DMS 273 treated with DMSO at 0.1 percent for 48 hours (cell line): ENCODE measurements at regions not wholly inside any gene's neighbourhood (a gene's known extent, or its start where the extent isn't known, plus 50 kb on each side); places are given as distances from the start of the nearest gene placed in this dataset.
"Not testable (repeated sequence)": the region's sequence is repeated elsewhere in the genome, so short reads cannot be mapped to it uniquely, and the experiment has no call there.

Source experiments
- DNase-seq: peaks from one replicate; lab custom pipeline; 2025; lab: John Stamatoyannopoulos, UW

GRCh38 chr14:30160608-30161007 lies 233.0 kb upstream of the PRKD1 start:
- no peak for DNase-seq

- no peak for DNase-seq
Measured at GRCh38 chr14:30162066-30162465, 234.4 kb upstream of the PRKD1 start.

GRCh38 chr14:30165255-30165654 lies 237.6 kb upstream of the PRKD1 start:
- DNase-seq = no peak

- DNase-seq = no peak
Measured at GRCh38 chr14:30177781-30178180, 250.1 kb upstream of the PRKD1 start.

GRCh38 chr14:30179381-30180130 lies 251.9 kb upstream of the PRKD1 start:
- DNase-seq = no peak

GRCh38 chr14:30180219-30180618 lies 252.6 kb upstream of the PRKD1 start:
- DNase-seq = no peak

GRCh38 chr14:30185832-30186231 lies 258.2 kb upstream of the PRKD1 start:
- no peak for DNase-seq

GRCh38 chr14:30191639-30192279 lies 264.1 kb upstream of the PRKD1 start:
- DNase-seq = no peak

GRCh38 chr14:30193101-30193500 lies 265.5 kb upstream of the PRKD1 start:
- no peak for DNase-seq

- no peak for DNase-seq
Measured at GRCh38 chr14:30193845-30194501, 266.3 kb upstream of the PRKD1 start.

- DNase-seq = no peak
Measured at GRCh38 chr14:30194741-30195148, 267.1 kb upstream of the PRKD1 start.

GRCh38 chr14:30195941-30196340 lies 268.3 kb upstream of the PRKD1 start:
- peak; percentile 75 for DNase-seq

GRCh38 chr14:30196861-30197260 lies 269.2 kb upstream of the PRKD1 start:
- no peak for DNase-seq

GRCh38 chr14:30198720-30199119 lies 271.1 kb upstream of the PRKD1 start:
- not testable (repeated sequence) for DNase-seq

- no peak for DNase-seq
Measured at GRCh38 chr14:30204431-30204980, 276.9 kb upstream of the PRKD1 start.

GRCh38 chr14:30209136-30209535 lies 281.5 kb upstream of the PRKD1 start:
- DNase-seq = no peak

- DNase-seq = no peak
Measured at GRCh38 chr14:30210630-30211029, 283.0 kb upstream of the PRKD1 start.

- DNase-seq = no peak
Measured at GRCh38 chr14:30211326-30211725, 283.7 kb upstream of the PRKD1 start.

GRCh38 chr14:30214014-30214413 lies 286.4 kb upstream of the PRKD1 start:
- no peak for DNase-seq

GRCh38 chr14:30214461-30215090 lies 286.9 kb upstream of the PRKD1 start:
- DNase-seq = peak; percentile 29

- no peak for DNase-seq
Measured at GRCh38 chr14:30218907-30219306, 291.3 kb upstream of the PRKD1 start.

GRCh38 chr14:30221546-30221945 lies 293.9 kb upstream of the PRKD1 start:
- no peak for DNase-seq
